Endodermal cell (in vitro differentiated cells): ENCODE measurements at regions not wholly inside any gene's neighbourhood (a gene's known extent, or its start where the extent isn't known, plus 50 kb on each side); places are given as distances from the start of the nearest gene placed in this dataset.

ENCODE experiments used
- DNase-seq: peaks from one replicate; pipeline ENCODE4 v3.0.0-alpha.2; 2017
- H3K27ac ChIP-seq: 2 replicates; pipeline ENCODE4 v1.5.1; 2013; ENCODE audit warnings: mild to moderate bottlenecking, low read depth, low read length, moderate library complexity
- H3K27me3 ChIP-seq: 2 replicates; pipeline ENCODE4 v1.6.1; 2013; ENCODE audit warnings: mild to moderate bottlenecking, low read length, moderate library complexity; ENCODE audit not compliant: insufficient read depth, control insufficient read depth, poor library complexity, severe bottlenecking
- H3K36me3 ChIP-seq: 2 replicates; pipeline ENCODE4 v1.7.0; 2013; ENCODE audit warnings: mild to moderate bottlenecking, low read length, moderate library complexity; ENCODE audit not compliant: control insufficient read depth, insufficient read depth
- H3K4me1 ChIP-seq: one replicate; pipeline ENCODE4 v1.7.0; 2013; ENCODE audit warnings: low read length; ENCODE audit not compliant: control insufficient read depth, insufficient read depth
- H3K4me3 ChIP-seq: 2 replicates; pipeline ENCODE4 v1.5.1; 2013; ENCODE audit warnings: mild to moderate bottlenecking, low read length, moderate library complexity
- H3K9ac ChIP-seq: 2 replicates; pipeline ENCODE4 v1.6.1; 2013; ENCODE audit warnings: mild to moderate bottlenecking, low read length, moderate library complexity; ENCODE audit not compliant: poor library complexity, severe bottlenecking; ENCODE audit errors: extremely low read depth
- H3K9me3 ChIP-seq: 2 replicates; pipeline ENCODE4 v1.6.1; 2013; ENCODE audit warnings: mild to moderate bottlenecking, low read length, moderate library complexity; ENCODE audit not compliant: control insufficient read depth
- H3K27ac Mint-ChIP-seq: 2 replicates; pipeline ENCODE4 v1.8.0; 2020; ENCODE audit warnings: mixed read lengths
- H3K27me3 Mint-ChIP-seq: 2 replicates; pipeline ENCODE4 v1.8.0; 2021; ENCODE audit warnings: mild to moderate bottlenecking, mixed read lengths; ENCODE audit not compliant: insufficient read depth
- H3K36me3 Mint-ChIP-seq: 2 replicates; pipeline ENCODE4 v1.8.0; 2020; ENCODE audit warnings: low read depth, mixed read lengths
- H3K4me1 Mint-ChIP-seq: 2 replicates; pipeline ENCODE4 v1.8.0; 2020; ENCODE audit warnings: mixed read lengths
- H3K4me3 Mint-ChIP-seq: 2 replicates; pipeline ENCODE4 v1.8.0; 2020; ENCODE audit warnings: mild to moderate bottlenecking, moderate library complexity, mixed read lengths
- H3K9me3 Mint-ChIP-seq: 2 replicates; pipeline ENCODE4 v1.8.0; 2020; ENCODE audit warnings: mild to moderate bottlenecking, mixed read lengths
- CTCF ChIP-seq: fragments of 200-600 bp; sonication (generic); conservative IDR thresholded peaks from 2 replicates; pipeline ENCODE4 v1.5.0; 2021; ENCODE audit warnings: antibody characterized with exemption, mild to moderate bottlenecking
- WGBS, 2 experiments: methylation state at CpG; one replicate each; pipeline versions ENCODE4 v1.1.5 to v1.1.7; 2013; ENCODE audit warnings: missing lambda C conversion rate in 2 of 2, mixed read lengths in 1 of 2; ENCODE audit not compliant: insufficient coverage in 1 of 2, insufficient read length in 1 of 2; 5-methylcytosine and 5-hydroxymethylcytosine counted together

DNA sequence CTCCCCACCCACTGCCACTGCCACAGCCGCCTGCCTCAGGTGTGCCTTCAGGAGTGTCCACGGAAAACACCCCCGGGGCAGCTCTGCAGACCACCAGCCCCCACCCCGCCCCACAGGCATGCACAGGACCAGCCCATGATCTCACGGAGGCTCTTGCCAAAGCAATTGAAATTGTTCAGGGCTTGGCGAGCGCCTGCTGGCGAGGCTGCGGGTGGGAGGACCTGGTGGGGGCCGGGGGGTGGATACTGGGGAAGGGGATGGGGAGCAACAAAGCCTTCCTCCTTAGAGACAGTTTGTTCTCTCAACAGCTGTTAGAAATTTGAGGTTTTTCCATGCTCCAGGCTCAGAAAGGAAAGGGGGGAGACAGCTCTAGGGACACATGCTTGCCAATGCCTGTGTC lies 274.7 kb downstream of the MN1 start:
- Histone ChIP-seq H3K4me1 (no peaks in the 10 kb centered on the region), H3K9me3 (no peaks in the 10 kb centered on the region), H3K27me3 (no peaks in the 10 kb centered on the region), H3K4me3 (no peak overlapping the region), H3K9ac (no peak overlapping the region), H3K27ac (no peak overlapping the region), H3K36me3 (no peaks in the 10 kb centered on the region)
- no peaks in the 10 kb centered on the region for H3K4me1 Mint-ChIP-seq
- H3K27ac Mint-ChIP-seq: no peak overlapping the region
- no peaks in the 10 kb centered on the region for H3K36me3 Mint-ChIP-seq
- peaks cover 10% of the 10 kb centered on the region for H3K27me3 Mint-ChIP-seq
- WGBS, 2 experiments: 84 to 97% methylated on average over 6 to 10 of the region's 10 CpGs
- H3K4me3 Mint-ChIP-seq: no peak overlapping the region
- DNase-seq: no peak
- no peaks in the 10 kb centered on the region for H3K9me3 Mint-ChIP-seq
- TF ChIP-seq CTCF: no peak

- H3K4me1 ChIP-seq: no peaks in the 10 kb centered on the region
- Mint-ChIP-seq H3K27me3 (peaks cover 2% of the 10 kb centered on the region), H3K36me3 (no peaks in the 10 kb centered on the region), H3K27ac (no peak overlapping the region), H3K9me3 (peaks cover 2% of the 10 kb centered on the region), H3K4me3 (no peak overlapping the region), H3K4me1 (no peaks in the 10 kb centered on the region)
- H3K9ac ChIP-seq: no peak overlapping the region
- H3K27ac ChIP-seq: no peak overlapping the region
- no peak overlapping the region for H3K4me3 ChIP-seq
- WGBS, 2 experiments: 88% methylated on average over 4 to 8 of the region's 8 CpGs
- no peaks in the 10 kb centered on the region for H3K9me3 ChIP-seq
- H3K27me3 ChIP-seq: no peaks in the 10 kb centered on the region
- H3K36me3 ChIP-seq: no peaks in the 10 kb centered on the region
- TF ChIP-seq CTCF: no peak
- no peak for DNase-seq
Observed at GRCh38 chr22:27531782-27532530, 269.6 kb downstream of the MN1 start.

- H3K4me3 ChIP-seq: no peak overlapping the region
Observed at GRCh38 chr22:27533105-27533745, 268.3 kb downstream of the MN1 start.

More at GRCh38 chr22:27533105-27533745, 268.3 kb downstream of the MN1 start:
- Histone ChIP-seq H3K27me3 (no peaks in the 10 kb centered on the region), H3K4me1 (no peaks in the 10 kb centered on the region), H3K9me3 (no peaks in the 10 kb centered on the region), H3K9ac (no peak overlapping the region), H3K36me3 (no peaks in the 10 kb centered on the region), H3K27ac (no peak overlapping the region)
- H3K27ac Mint-ChIP-seq: no peak overlapping the region
- WGBS, 2 experiments: 88 to 94% methylated on average over 7 to 8 of the region's 8 CpGs
- no peak for DNase-seq
- no peaks in the 10 kb centered on the region for H3K36me3 Mint-ChIP-seq
- H3K4me1 Mint-ChIP-seq: no peaks in the 10 kb centered on the region
- no peak overlapping the region for H3K4me3 Mint-ChIP-seq
- peaks cover 2% of the 10 kb centered on the region for H3K27me3 Mint-ChIP-seq
- peaks cover 2% of the 10 kb centered on the region for H3K9me3 Mint-ChIP-seq
- no peak for TF ChIP-seq CTCF
